ELR (cell line): ENCODE measurements at regions not wholly inside any gene's neighbourhood (a gene's known extent, or its start where the extent isn't known, plus 50 kb on each side); places are given as distances from the start of the nearest gene placed in this dataset.
"Not testable (repeated sequence)": the region's sequence is repeated elsewhere in the genome, so short reads cannot be mapped to it uniquely, and the experiment has no call there.

Experiments used
- DNase-seq: peaks from one replicate; pipeline ENCODE4 v3.0.0-alpha.2; 2015; ENCODE audit warnings: low read depth

- no peak for DNase-seq
Measured at GRCh38 chr6:91075244-91075976, 488.5 kb upstream of the MAP3K7 start.

GRCh38 chr6:91063362-91063761 is 476.5 kb upstream of the MAP3K7 start:
- no peak for DNase-seq

GRCh38 chr6:91057689-91058088 is 470.8 kb upstream of the MAP3K7 start:
- DNase-seq: no peak

GRCh38 chr6:91055959-91056358 is 469.1 kb upstream of the MAP3K7 start:
- DNase-seq: no peak

- not testable (repeated sequence) for DNase-seq
Measured at GRCh38 chr6:91052473-91053450, 465.9 kb upstream of the MAP3K7 start.

- DNase-seq: no peak
Measured at GRCh38 chr6:91045161-91045560, 458.3 kb upstream of the MAP3K7 start.

- no peak for DNase-seq
Measured at GRCh38 chr6:91043751-91044150, 456.9 kb upstream of the MAP3K7 start.

GRCh38 chr6:91042656-91043055 is 455.8 kb upstream of the MAP3K7 start:
- DNase-seq: no peak

GRCh38 chr6:91033964-91034363 is 447.1 kb upstream of the MAP3K7 start:
- no peak for DNase-seq

- DNase-seq: no peak
Measured at GRCh38 chr6:91031581-91031980, 444.7 kb upstream of the MAP3K7 start.

GRCh38 chr6:91029211-91029610 is 442.3 kb upstream of the MAP3K7 start:
- no peak for DNase-seq

GRCh38 chr6:91023529-91023928 is 436.7 kb upstream of the MAP3K7 start:
- no peak for DNase-seq

- no peak for DNase-seq
Measured at GRCh38 chr6:91020744-91021143, 433.9 kb upstream of the MAP3K7 start.

GRCh38 chr6:91018586-91018985 is 431.7 kb upstream of the MAP3K7 start:
- no peak for DNase-seq

- DNase-seq: no peak
Measured at GRCh38 chr6:91013511-91013910, 426.6 kb upstream of the MAP3K7 start.

GRCh38 chr6:90997076-90997475 is 410.2 kb upstream of the MAP3K7 start:
- DNase-seq: no peak

- no peak for DNase-seq
Measured at GRCh38 chr6:90993770-90994169, 406.9 kb upstream of the MAP3K7 start.

GRCh38 chr6:90989763-90990162 is 402.9 kb upstream of the MAP3K7 start:
- no peak for DNase-seq

GRCh38 chr6:90984066-90984465 is 397.2 kb upstream of the MAP3K7 start:
- DNase-seq: no peak

GRCh38 chr6:90983462-90983861 is 396.6 kb upstream of the MAP3K7 start:
- DNase-seq: no peak

GRCh38 chr6:90982581-90982980 is 395.7 kb upstream of the MAP3K7 start:
- DNase-seq: no peak

GRCh38 chr6:90982051-90982450 is 395.2 kb upstream of the MAP3K7 start:
- DNase-seq: no peak

- no peak for DNase-seq
Measured at GRCh38 chr6:90978046-90978445, 391.2 kb upstream of the MAP3K7 start.
